GM12891 (cell line): ENCODE measurements at regions not wholly inside any gene's neighbourhood (a gene's known extent, or its start where the extent isn't known, plus 50 kb on each side); places are given as distances from the start of the nearest gene placed in this dataset.

Experiments
- POLR2A ChIP-seq: IDR thresholded peaks from 2 replicates; pipeline ENCODE4 v1.6.1; 2011; ENCODE audit warnings: low read depth, low read length, control low read depth
- POLR2AphosphoS5 ChIP-seq: IDR thresholded peaks from 2 replicates; pipeline ENCODE4 v1.6.1; 2011; ENCODE audit warnings: low read depth, low read length, control low read depth

DNA sequence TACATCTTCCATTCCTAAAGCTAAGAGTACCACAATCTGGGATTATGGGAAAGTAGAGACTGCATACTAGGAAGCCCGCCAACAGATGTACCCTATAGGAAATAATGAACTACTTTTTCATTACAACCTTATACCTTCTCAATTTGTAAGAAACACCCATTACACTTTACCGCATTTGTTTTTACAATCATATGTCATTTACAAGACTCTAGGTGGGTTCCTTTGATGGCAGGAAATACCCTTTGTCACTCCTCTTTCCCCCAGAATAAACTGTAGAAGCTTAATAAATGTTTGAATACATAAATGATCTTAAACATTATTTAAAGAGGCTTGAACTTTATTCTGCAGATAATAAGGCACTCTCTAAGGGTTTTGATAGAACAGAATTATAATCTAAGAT is 150.1 kb upstream of the TGFBR2 start:
- TF ChIP-seq POLR2AphosphoS5 = no peak
- no peak for TF ChIP-seq POLR2A
